ENCODE measurements at regions not wholly inside any gene's neighbourhood (a gene's known extent, or its start where the extent isn't known, plus 50 kb on each side); places are given as distances from the start of the nearest gene placed in this dataset.
"Not testable (repeated sequence)": the region's sequence is repeated elsewhere in the genome, so short reads cannot be mapped to it uniquely, and the experiment has no call there.

- in situ Hi-C loops (cut with HindIII; ENCODE audit: low sequenced_read_pairs), result no loop called here
Measured at GRCh38 chr6:141402489-141402888, 730.2 kb upstream of the GJE1 start.

- in situ Hi-C loops (cut with HindIII; ENCODE audit: low sequenced_read_pairs), result no loop called here
Measured at GRCh38 chr6:141401851-141402250, 730.9 kb upstream of the GJE1 start.

- in situ Hi-C loops (cut with HindIII; ENCODE audit: low sequenced_read_pairs), result no loop called here
Measured at GRCh38 chr6:141401168-141401567, 731.6 kb upstream of the GJE1 start.

GRCh38 chr6:141398949-141399348, 733.8 kb upstream of the GJE1 start:
- in situ Hi-C loops (cut with HindIII; ENCODE audit: low sequenced_read_pairs), result no loop called here

DNA sequence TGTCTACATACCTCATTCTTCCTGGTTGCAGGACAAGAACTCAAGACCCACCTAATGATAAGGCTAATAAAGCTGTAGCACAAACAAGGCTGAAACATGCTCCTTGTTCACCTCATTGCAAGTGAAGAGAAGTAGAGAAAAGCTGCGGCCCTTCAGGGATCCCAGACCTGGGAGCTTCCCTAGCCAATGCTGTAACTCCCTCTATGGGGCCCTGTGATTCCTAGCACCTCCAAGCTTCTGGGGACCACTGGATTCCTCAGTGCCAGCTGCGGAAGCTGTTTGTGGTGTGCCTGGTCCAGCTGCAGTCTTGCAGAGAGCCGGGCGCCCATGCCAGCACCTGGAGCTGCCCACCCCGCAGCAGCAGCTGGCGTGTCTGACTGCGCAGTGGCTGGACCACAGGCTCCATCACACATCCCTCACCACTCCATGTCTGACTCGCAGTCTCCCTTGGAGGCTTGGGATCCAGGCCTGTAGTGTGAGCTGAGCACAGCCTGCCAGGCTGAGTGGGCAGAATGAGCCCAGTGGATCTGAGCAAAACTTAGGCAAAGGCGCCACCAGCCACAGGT, 737.2 kb upstream of the GJE1 start:
- in situ Hi-C loops (cut with HindIII; ENCODE audit: low sequenced_read_pairs), result no loop called here

DNA sequence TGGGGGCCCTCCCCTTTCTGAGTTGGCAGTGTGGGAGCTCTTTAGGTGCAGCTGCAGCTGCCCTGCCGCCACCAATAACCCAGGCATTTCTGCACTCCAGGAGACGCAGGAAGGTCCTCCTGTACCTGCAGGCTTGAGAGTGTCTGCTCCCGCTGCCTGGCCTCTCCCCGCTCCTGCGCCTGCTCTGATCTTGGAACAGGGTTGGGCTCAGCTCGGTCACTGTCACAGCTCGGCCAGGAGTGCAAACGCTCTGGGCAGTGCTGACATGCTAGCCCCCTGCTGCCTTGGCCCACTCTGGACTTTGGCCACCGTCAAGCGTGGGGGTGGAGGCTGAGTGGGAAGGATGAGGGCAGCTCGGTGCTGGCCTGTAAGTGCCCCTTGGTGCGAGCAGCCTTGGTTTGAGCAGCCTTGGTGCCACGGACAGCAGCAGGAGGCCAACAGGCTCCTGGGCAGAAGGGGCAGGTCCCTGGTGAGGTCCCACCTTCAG, 738.1 kb upstream of the GJE1 start:
- in situ Hi-C loops (cut with HindIII; ENCODE audit: low sequenced_read_pairs), result no loop called here

DNA sequence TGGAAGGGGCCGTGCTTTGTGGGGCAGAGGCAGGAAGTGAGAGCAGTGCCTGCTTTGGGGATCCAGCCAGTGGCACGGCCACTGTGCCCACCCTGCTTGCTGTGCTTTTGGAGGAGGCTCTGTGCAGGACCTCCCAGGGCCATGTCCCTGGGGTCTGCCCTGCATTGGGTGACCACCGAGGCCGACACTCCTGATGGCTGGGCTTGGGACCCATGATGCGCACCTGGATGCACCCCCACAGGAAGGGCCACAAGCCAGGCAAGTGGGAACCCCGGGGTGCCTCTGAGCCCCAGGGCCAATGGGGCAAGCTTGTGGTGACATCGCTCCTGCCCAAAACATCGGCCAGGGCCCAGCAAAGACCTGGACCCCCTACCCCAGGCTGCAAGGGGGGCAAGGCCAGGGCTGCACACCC, 738.6 kb upstream of the GJE1 start:
- in situ Hi-C loops (cut with HindIII; ENCODE audit: low sequenced_read_pairs), result no loop called here

DNA sequence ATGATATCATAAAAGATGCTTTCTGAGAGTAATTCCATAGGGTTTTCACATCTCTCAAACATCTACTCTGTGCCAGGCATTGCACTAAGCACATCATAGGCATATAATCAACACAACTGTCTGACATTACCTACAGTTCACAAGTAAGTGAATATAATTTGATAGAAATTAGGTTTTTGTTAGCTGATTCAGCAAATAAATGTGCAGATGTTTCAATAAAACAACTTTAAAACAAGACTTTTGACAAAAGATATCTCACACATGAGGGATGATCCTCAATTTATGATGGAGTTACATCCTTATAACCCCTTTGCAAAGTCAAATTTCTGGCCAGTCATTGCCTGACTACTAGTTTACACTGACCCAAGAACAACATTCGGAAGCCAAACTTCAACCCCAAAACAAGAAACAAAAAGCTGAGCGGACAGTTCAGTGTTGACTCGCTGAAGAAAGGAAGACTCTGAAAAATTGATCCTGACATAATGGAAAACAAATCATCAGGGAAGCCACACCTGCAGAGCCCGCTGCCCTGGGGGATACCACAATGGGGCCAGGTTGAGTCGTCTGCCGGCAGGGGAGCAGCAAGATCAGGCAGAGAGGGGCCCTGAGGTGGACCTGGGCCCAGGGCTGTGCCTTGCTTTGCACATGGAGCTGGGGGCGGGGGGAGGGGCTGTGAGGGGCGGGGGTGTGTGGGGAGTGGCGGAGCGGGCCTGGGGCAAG, 739.2 kb upstream of the GJE1 start:
- in situ Hi-C loops (cut with HindIII; ENCODE audit: low sequenced_read_pairs), result no loop called here

DNA sequence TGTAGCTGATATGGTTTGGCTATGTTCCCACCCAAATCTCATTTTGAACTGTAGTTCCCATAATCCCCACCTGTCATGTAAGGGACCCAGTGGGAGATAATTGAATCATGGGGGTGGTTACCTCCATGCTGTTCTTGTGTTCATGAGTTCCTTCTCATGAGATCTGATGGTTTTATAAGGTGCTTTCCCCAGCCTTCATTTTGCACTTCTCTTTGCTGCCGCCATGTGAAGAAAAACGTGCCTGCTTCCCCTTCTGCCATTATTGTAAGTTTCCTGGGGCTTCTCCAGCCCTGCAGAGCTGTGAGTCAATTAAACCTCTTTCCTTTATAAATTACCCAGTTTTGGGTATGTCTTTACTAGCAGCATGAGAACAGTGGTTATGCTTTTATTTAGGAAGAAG, 741.6 kb upstream of the GJE1 start:
- in situ Hi-C loops (cut with HindIII; ENCODE audit: low sequenced_read_pairs), result not testable (repeated sequence)

DNA sequence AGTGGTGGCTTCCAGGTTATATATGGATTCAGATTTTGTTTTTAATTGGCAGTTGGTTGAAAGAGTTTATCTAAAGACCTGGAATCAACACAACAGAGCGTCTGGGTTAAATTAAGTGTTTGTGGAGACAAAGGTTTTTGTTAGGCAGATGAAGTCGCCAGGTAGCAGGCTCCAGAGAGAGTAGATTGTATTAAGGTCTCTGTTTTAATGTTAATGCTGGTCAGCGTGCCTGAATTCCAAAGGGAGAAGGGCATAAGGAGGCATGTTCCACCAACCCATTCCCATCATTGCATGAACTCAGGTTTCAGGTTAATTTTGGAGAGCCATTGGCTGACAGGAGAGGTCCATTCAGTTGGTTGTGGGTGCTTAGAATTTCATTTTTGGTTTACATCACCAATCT, 744.1 kb upstream of the GJE1 start:
- in situ Hi-C loops (cut with HindIII; ENCODE audit: low sequenced_read_pairs), result no loop called here

- in situ Hi-C loops (cut with HindIII; ENCODE audit: low sequenced_read_pairs), result no loop called here
Measured at GRCh38 chr6:141370438-141370837, 762.3 kb upstream of the GJE1 start.

GRCh38 chr6:141366796-141367195, 765.9 kb upstream of the GJE1 start:
- in situ Hi-C loops (cut with HindIII; ENCODE audit: low sequenced_read_pairs), result not testable (repeated sequence)

DNA sequence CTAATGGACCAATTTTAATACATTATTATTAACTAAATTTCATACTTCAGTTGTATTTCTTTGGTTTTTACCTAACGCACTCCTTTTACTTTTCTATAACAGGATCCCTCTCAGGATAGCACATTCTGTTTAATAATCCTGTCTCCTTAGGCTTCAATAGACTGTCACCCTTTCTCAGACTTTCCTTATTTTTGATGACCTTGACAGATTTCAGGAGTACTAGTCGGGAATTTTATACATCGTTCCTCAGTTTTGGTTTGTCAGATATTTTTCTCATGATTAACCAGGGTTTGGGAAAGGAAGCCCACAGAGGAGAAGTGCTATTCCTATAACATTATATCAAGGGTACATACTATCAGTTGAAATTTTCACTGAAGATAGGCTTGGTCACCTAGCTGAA, 768.0 kb upstream of the GJE1 start:
- in situ Hi-C loops (cut with HindIII; ENCODE audit: low sequenced_read_pairs), result no loop called here

DNA sequence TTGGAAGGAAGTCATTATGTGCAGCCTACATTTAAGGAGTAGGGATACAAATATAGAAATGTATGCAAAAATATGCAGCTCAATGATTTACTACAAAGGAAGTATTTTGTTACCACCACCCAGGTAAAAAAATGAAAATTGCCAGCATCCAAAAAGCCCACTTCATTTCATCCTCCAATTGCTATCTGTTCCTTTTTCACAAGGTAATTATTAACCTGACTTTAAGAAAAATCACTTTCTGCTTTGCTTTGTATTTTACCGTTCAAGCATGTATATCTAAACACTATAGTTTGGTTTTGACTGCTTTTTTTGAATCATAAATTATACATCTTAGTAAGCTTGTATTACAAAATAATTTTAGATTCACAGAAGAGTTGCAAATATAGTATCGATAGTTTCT, 768.5 kb upstream of the GJE1 start:
- in situ Hi-C loops (cut with HindIII; ENCODE audit: low sequenced_read_pairs), result no loop called here

GRCh38 chr6:141361559-141361958, 771.2 kb upstream of the GJE1 start:
- in situ Hi-C loops (cut with HindIII; ENCODE audit: low sequenced_read_pairs), result no loop called here

DNA sequence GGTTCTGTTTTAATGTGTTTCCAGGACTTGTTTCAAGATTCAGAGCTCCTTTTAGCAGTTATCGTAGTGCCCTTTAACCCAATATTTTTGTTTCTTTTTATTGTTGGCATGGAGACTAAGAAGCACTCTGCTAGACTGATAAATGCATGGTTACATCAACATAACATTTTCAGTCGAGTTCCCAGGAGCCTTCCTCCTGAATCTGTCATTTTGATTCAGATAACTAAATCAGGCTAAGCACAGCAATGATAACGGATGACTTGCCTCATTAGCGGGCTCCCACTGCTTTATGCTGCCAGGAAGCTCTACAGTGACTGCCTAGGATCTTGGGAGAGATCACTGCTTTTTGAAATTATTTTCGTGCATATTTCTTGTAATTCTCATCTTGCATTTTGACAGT, 772.8 kb upstream of the GJE1 start:
- in situ Hi-C loops (cut with HindIII; ENCODE audit: low sequenced_read_pairs), result no loop called here

GRCh38 chr6:141354191-141354955, 778.4 kb upstream of the GJE1 start:
- in situ Hi-C loops (cut with HindIII; ENCODE audit: low sequenced_read_pairs), result no loop called here

DNA sequence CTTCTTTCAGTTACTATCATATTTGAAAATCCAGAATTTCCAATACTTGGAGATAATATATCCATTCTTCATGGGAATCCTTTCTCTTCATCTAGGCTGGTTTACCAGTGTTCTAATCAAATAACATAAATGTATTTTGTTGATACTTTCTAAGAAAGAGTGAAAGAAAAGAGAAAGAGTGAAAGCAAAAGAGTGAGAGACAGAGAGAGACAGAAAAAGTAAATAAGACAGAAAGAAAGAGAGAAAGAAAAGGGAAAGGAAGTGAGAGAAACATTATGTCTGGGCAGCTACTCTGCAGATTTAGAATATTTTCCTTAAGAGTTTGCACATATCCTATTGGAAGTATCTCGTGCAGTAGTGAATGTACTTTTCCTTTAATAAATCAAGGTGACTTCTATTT, 781.0 kb upstream of the GJE1 start:
- in situ Hi-C loops (cut with HindIII; ENCODE audit: low sequenced_read_pairs), result no loop called here

DNA sequence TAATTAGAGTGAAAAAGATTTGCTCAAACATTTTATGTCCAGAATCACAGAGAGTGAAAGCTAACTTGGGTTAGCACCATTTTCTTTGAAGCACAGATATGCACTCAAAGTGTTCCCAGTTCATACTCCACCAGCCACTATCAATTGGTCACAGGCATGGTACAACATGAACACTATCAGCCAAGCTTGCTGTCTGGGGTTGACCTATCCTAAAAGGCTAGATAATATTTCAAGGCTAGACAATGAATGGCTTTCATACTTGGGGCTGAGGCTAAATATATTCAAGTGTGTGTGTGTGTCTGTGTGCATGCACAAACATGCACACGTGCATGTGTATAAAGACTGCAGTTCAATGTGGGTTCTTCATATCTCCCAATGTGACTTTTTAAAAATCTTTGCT, 783.0 kb upstream of the GJE1 start:
- in situ Hi-C loops (cut with HindIII; ENCODE audit: low sequenced_read_pairs), result no loop called here

- in situ Hi-C loops (cut with HindIII; ENCODE audit: low sequenced_read_pairs), result no loop called here
Measured at GRCh38 chr6:141347906-141348492, 784.7 kb upstream of the GJE1 start.

DNA sequence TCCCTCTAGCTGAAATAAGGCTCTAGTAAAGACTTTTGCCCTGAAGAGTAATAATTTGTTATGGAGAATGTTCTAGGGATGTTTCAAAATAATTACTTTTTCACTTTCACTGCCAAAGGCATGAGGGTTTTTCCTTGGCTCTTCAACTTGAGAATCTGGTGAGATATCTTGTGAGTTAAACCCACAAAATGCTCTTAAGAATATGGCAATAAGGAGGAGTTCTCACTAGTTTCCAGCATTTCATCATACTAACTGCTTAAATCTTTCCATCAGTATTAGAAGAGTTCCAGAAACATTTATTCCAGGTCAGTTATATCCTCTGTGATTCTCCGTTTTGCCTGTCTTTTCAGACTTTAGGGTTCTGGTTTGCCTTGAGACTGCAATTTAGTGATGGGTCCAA, 785.6 kb upstream of the GJE1 start:
- in situ Hi-C loops (cut with HindIII; ENCODE audit: low sequenced_read_pairs), result no loop called here

DNA sequence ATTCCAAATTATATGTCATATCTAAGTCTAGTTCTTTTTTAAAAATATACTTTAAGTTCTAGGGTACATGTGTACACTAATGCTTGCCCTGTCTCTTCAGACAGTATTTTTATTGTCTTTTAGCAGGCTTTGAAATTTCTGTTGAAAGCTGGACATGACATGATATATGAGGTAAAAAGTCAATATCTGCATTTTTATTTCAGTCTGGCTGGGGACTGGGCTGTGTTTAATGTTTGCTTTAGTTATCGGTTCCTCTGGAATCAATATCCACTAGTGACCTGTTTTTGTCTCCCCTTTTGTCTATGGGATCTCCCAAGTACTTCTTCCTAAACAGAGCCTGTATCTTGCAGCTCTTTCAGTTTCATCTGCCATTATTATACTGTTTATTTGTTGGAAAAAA, 786.2 kb upstream of the GJE1 start:
- in situ Hi-C loops (cut with HindIII; ENCODE audit: low sequenced_read_pairs), result no loop called here
